ENCODE measurements at regions not wholly inside any gene's neighbourhood (a gene's known extent, or its start where the extent isn't known, plus 50 kb on each side); places are given as distances from the start of the nearest gene placed in this dataset.

- DNase-seq (ENCODE audit: extremely low read depth, low read depth, low spot score), result no peak
Observed at GRCh38 chr13:74891610-74892009, 590.4 kb downstream of the TBC1D4 start.

- no peak for DNase-seq (ENCODE audit: extremely low read depth, low read depth, low spot score)
Observed at GRCh38 chr13:74889321-74889720, 592.6 kb downstream of the TBC1D4 start.

GRCh38 chr13:74886502-74886901 lies 595.5 kb downstream of the TBC1D4 start:
- DNase-seq (ENCODE audit: extremely low read depth, low read depth, low spot score), result no peak

GRCh38 chr13:74883834-74884233 lies 598.1 kb downstream of the TBC1D4 start:
- DNase-seq (ENCODE audit: extremely low read depth, low read depth, low spot score), result no peak

GRCh38 chr13:74871369-74872070 lies 610.4 kb downstream of the TBC1D4 start:
- DNase-seq (ENCODE audit: extremely low read depth, low read depth, low spot score), result no peak

- no peak for DNase-seq (ENCODE audit: extremely low read depth, low read depth, low spot score)
Observed at GRCh38 chr13:74870865-74871264, 611.1 kb downstream of the TBC1D4 start.

- DNase-seq (ENCODE audit: extremely low read depth, low read depth, low spot score), result no peak
Observed at GRCh38 chr13:74869846-74870245, 612.1 kb downstream of the TBC1D4 start.

GRCh38 chr13:74868049-74868448 lies 613.9 kb downstream of the TBC1D4 start:
- DNase-seq (ENCODE audit: extremely low read depth, low read depth, low spot score), result no peak

GRCh38 chr13:74867460-74867859 lies 614.5 kb downstream of the TBC1D4 start:
- no peak for DNase-seq (ENCODE audit: extremely low read depth, low read depth, low spot score)

- no peak for DNase-seq (ENCODE audit: extremely low read depth, low read depth, low spot score)
Observed at GRCh38 chr13:74866101-74866500, 615.9 kb downstream of the TBC1D4 start.

GRCh38 chr13:74865656-74866055 lies 616.3 kb downstream of the TBC1D4 start:
- DNase-seq (ENCODE audit: extremely low read depth, low read depth, low spot score), result no peak

- no peak for DNase-seq (ENCODE audit: extremely low read depth, low read depth, low spot score)
Observed at GRCh38 chr13:74860789-74861188, 621.2 kb downstream of the TBC1D4 start.

GRCh38 chr13:74850893-74851292 lies 631.1 kb downstream of the TBC1D4 start:
- no peak for DNase-seq (ENCODE audit: extremely low read depth, low read depth, low spot score)

- DNase-seq (ENCODE audit: extremely low read depth, low read depth, low spot score), result no peak
Observed at GRCh38 chr13:74847966-74848365, 634.0 kb downstream of the TBC1D4 start.

GRCh38 chr13:74845806-74846205 lies 636.2 kb downstream of the TBC1D4 start:
- no peak for DNase-seq (ENCODE audit: extremely low read depth, low read depth, low spot score)

GRCh38 chr13:74841651-74842050 lies 640.3 kb downstream of the TBC1D4 start:
- no peak for DNase-seq (ENCODE audit: extremely low read depth, low read depth, low spot score)

- no peak for DNase-seq (ENCODE audit: extremely low read depth, low read depth, low spot score)
Observed at GRCh38 chr13:74841123-74841522, 640.8 kb downstream of the TBC1D4 start.

- DNase-seq (ENCODE audit: extremely low read depth, low read depth, low spot score), result no peak
Observed at GRCh38 chr13:74839656-74840055, 642.3 kb downstream of the TBC1D4 start.

GRCh38 chr13:74838096-74838495 lies 643.9 kb downstream of the TBC1D4 start:
- no peak for DNase-seq (ENCODE audit: extremely low read depth, low read depth, low spot score)

- DNase-seq (ENCODE audit: extremely low read depth, low read depth, low spot score), result no peak
Observed at GRCh38 chr13:74836628-74837027, 645.3 kb downstream of the TBC1D4 start.

GRCh38 chr13:74835579-74835978 lies 646.4 kb downstream of the TBC1D4 start:
- no peak for DNase-seq (ENCODE audit: extremely low read depth, low read depth, low spot score)

- DNase-seq (ENCODE audit: extremely low read depth, low read depth, low spot score), result no peak
Observed at GRCh38 chr13:74825938-74826246, 656.1 kb downstream of the TBC1D4 start.

Data from glomerular endothelial cell (primary cell).